ENCODE measurements at regions not wholly inside any gene's neighbourhood (a gene's known extent, or its start where the extent isn't known, plus 50 kb on each side); places are given as distances from the start of the nearest gene placed in this dataset.

DNA sequence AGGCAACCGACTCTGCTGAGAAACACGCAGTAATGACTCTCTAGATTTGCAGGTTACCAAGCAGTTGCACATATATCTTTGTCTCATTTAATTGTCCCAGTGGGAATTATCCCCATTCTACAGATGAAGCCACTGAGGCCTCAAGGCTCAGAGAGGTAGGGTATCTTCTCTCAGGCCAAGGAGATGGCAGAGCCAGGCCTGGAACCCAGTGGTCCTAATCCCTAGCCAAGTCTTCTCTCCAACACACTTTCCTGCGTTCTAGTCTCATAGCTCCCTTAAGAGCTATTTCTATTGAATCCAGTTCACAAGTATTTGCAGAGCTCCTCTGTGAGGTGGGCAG is 181.3 kb upstream of the BCOR start:
- TF ChIP-seq POLR2AphosphoS5 (IDR thresholded peaks at IDR 0.05) (no peak), POLR2A (IDR thresholded peaks at IDR 0.05) (no peak)
- TF ChIP-seq, protein P1, sequence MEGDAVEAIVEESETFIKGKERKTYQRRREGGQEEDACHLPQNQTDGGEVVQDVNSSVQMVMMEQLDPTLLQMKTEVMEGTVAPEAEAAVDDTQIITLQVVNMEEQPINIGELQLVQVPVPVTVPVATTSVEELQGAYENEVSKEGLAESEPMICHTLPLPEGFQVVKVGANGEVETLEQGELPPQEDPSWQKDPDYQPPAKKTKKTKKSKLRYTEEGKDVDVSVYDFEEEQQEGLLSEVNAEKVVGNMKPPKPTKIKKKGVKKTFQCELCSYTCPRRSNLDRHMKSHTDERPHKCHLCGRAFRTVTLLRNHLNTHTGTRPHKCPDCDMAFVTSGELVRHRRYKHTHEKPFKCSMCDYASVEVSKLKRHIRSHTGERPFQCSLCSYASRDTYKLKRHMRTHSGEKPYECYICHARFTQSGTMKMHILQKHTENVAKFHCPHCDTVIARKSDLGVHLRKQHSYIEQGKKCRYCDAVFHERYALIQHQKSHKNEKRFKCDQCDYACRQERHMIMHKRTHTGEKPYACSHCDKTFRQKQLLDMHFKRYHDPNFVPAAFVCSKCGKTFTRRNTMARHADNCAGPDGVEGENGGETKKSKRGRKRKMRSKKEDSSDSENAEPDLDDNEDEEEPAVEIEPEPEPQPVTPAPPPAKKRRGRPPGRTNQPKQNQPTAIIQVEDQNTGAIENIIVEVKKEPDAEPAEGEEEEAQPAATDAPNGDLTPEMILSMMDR (IDR thresholded peaks at IDR 0.05): no peak
